Aorta (tissue), 5 donors: ENCODE measurements at regions not wholly inside any gene's neighbourhood (a gene's known extent, or its start where the extent isn't known, plus 50 kb on each side); places are given as distances from the start of the nearest gene placed in this dataset.

Experiments
- ATAC-seq: fragments of 200-7000 bp; cut with Tn5 transposase; one replicate; pipeline ENCODE4 v1.9.1; 2022; ENCODE audit warnings: moderate library complexity; ENCODE audit not compliant: low FRiP score
- DNase-seq, 2 donors: peaks; one replicate each; pipeline ENCODE4 v3.0.0-alpha.2; 2020
- H3K27ac ChIP-seq, 2 donors: one replicate each; pipeline ENCODE4 v1.5.1; 2013; ENCODE audit warnings: low read length in 2 of 2, mild to moderate bottlenecking in 2 of 2, moderate library complexity in 2 of 2, control low read depth in 1 of 2, inconsistent platforms in 1 of 2, low read depth in 1 of 2
- H3K27me3 ChIP-seq, 2 donors: one replicate each; pipeline ENCODE4 v1.6.1; 2013; ENCODE audit warnings: control low read depth in 1 of 2, low read length in 1 of 2, mild to moderate bottlenecking in 1 of 2, moderate library complexity in 1 of 2; ENCODE audit not compliant: insufficient read depth in 2 of 2, control insufficient read depth in 1 of 2
- H3K36me3 ChIP-seq, 2 donors: one replicate each; pipeline ENCODE4 v1.6.1; 2013; ENCODE audit warnings: control low read depth in 1 of 2, low read length in 1 of 2, mild to moderate bottlenecking in 1 of 2; ENCODE audit not compliant: insufficient read depth in 2 of 2, control insufficient read depth in 1 of 2
- H3K4me1 ChIP-seq, 2 donors: one replicate each; pipeline ENCODE4 v1.6.1; 2013; ENCODE audit warnings: low read length in 2 of 2, control low read depth in 1 of 2, mild to moderate bottlenecking in 1 of 2, moderate library complexity in 1 of 2; ENCODE audit not compliant: insufficient read depth in 2 of 2, control insufficient read depth in 1 of 2
- H3K4me3 ChIP-seq, 2 donors: one replicate each; pipeline ENCODE4 v1.5.1; 2013; ENCODE audit warnings: low read length in 2 of 2, control low read depth in 1 of 2, mild to moderate bottlenecking in 1 of 2
- H3K9me3 ChIP-seq: one replicate; pipeline ENCODE4 v1.6.1; 2013; ENCODE audit warnings: mild to moderate bottlenecking, low read length; ENCODE audit not compliant: control insufficient read depth
- WGBS, 2 donors: extraction: QIAGEN DNeasy Blood & Tissue Kit; methylation state at CpG; one replicate each; pipeline ENCODE4 v1.1.7; 2013; 5-methylcytosine and 5-hydroxymethylcytosine counted together
- intact Hi-C, 2 donors: fragments of 100-400 bp; cut with DNase I; formaldehyde crosslinking; loops; one replicate each; pipeline versions ENCODE4 v1.14.2 to v1.15.0; 2022
- donor health status: healthy with polysubstance abuse.
- donor health status: Bipolar disorder and iron deficiency.
- donor health status: DM: no; HTN: no; CAD: no.
- donor health status: DM: no; HTN: no; CAD: no.
- donor health status: DM: yes; HTN: yes; CAD: no.

DNA sequence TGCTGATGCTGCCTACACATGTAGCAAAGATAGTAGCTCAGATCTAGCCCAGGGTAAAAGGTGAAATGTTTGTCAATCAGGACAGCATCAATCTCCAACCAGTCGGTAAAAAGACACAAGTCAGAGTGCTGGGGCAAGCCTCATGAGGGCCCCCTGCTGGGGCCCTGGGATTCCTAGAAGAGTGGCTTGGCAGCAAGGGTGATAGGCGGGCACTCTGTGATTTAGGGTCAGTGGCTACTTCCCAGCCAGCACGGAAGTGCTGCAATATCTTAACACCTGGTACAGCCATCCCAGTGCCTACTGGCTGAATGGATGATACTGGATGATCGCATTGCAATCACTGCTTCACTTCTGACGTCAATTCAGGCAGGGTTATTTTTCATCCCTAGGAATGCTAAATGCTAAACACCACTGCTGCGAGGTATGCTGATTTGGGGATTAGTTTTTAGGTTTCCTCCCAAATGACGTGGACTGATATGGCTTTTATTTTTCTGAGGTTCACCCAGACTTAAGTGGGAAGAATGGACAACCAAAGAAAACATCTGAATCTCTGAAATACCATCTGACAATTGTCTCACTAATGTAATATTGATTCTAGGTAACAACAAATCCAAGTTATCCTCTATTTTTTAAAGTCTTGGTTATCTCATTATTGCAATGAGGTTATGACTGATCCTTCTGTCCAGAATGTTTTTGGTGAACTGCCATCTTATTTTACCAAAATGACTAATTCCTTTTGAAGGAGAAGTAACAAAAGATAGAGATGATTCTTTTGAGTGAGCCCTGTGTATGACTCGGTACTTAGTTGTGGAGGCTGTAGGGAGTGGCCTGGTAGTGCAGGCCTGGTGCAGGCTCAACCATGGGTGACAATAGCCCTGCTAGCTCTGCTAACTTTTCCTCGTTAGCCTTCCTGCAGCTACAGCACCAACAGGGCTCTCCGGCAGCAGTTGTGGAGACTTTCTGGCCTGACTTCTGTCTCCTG, 432.5 kb downstream of the FGF9 start:
- 89 to 92% methylated on average over 10 of the region's 10 CpGs for WGBS, 2 donors

GRCh38 chr13:22106058-22106457, 435.2 kb downstream of the FGF9 start:
- WGBS, 2 donors, result 98 to 99% methylated on average over 3 of the region's 3 CpGs
- ATAC-seq (no peak), DNase-seq (no peak)
- no peaks in the 10 kb centered on the region for H3K27me3 ChIP-seq
- no peak overlapping the region for H3K4me3 ChIP-seq
- H3K9me3 ChIP-seq, result no peaks in the 10 kb centered on the region
- H3K36me3 ChIP-seq, result no peaks in the 10 kb centered on the region
- no peak overlapping the region for H3K27ac ChIP-seq
- intact Hi-C loops, result loop anchor here (2.0 to 10.0 kb wide), 2 partner anchors 15 to 169 kb away; no protein-coding TSS in a partner anchor
- H3K4me1 ChIP-seq, result peaks cover 3 to 13% of the 10 kb centered on the region in 2 donors

More for the DNA sequence above, 432.5 kb downstream of the FGF9 start:
- ATAC-seq, result no peak
- Histone ChIP-seq H3K4me1 (no peaks in the 10 kb centered on the region), H3K4me3 (no peak overlapping the region), H3K27ac (no peak overlapping the region), H3K9me3 (no peaks in the 10 kb centered on the region), H3K27me3 (no peaks in the 10 kb centered on the region), H3K36me3 (no peaks in the 10 kb centered on the region)
- intact Hi-C loops, result loop anchor here (5.0 to 10.0 kb wide), 2 partner anchors 171 to 654 kb away; no protein-coding TSS in a partner anchor
- DNase-seq, result no peak

DNA sequence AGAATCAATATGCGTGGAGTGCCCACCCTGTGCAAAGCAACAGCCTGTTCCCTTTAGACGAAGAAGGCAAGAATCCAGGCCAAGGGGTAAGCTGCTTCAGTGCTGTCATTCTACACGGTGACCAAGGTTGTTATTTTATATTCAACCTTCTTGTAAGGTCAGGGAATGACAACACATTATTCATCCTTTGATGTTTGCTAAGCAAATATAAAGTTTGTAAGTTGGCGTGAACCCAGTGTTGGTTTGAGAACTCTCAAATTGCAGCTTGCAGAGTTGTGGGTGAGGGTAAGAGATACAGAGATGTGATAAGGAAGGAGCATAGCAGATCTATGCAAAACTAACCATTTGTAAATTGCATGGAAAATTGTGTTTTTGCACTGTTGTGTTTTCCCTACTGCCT, 436.7 kb downstream of the FGF9 start:
- no peaks in the 10 kb centered on the region for H3K36me3 ChIP-seq
- WGBS, 2 donors, result 12 to 17% methylated on average over 4 of the region's 4 CpGs
- intact Hi-C loops, result loop anchor here (2.0 to 10.0 kb wide), 2 partner anchors 17 to 167 kb away; no protein-coding TSS in a partner anchor
- H3K27me3 ChIP-seq, result no peaks in the 10 kb centered on the region
- H3K9me3 ChIP-seq, result no peaks in the 10 kb centered on the region
- ATAC-seq (no peak), DNase-seq (no peak)
- H3K27ac ChIP-seq, result no peak overlapping the region
- no peak overlapping the region for H3K4me3 ChIP-seq
- peaks cover 3 to 13% of the 10 kb centered on the region in 2 donors for H3K4me1 ChIP-seq

- H3K4me1 ChIP-seq, result peaks cover 4 to 13% of the 10 kb centered on the region in 2 donors
- H3K27ac ChIP-seq, result peak overlapping the region; percentile 12 to 51
- H3K9me3 ChIP-seq, result no peaks in the 10 kb centered on the region
- 7 to 14% methylated on average over 3 of the region's 3 CpGs for WGBS, 2 donors
- intact Hi-C loops, result loop anchor here in 1 of 2 donors (10.0 kb wide), 1 partner anchor 166 kb away; no protein-coding TSS in a partner anchor
- H3K27me3 ChIP-seq, result no peaks in the 10 kb centered on the region
- DNase-seq (no peak), ATAC-seq (peak; percentile 68)
- no peak overlapping the region for H3K4me3 ChIP-seq
- no peaks in the 10 kb centered on the region for H3K36me3 ChIP-seq
These were observed 437.5 kb downstream of the FGF9 start for GRCh38 chr13:22108283-22108942.

DNA sequence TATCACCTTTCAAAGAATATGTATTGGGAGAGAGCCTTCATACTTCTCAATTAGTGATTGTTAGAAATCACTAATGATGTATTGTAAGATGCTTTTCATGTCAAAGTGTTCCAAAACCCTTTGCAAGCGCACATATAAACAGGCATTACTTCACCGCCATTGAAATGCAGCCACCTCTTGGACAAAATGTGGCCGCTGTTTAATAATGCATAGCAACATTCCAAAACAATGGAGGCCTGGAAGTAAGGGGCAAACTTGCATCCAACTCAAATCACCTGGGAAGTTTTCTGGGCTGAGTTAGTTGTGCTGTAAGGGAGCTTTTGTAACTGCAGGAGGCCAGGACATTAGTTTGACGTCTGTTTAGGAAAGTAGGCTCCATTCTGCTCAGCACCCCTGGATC, 438.1 kb downstream of the FGF9 start:
- H3K27me3 ChIP-seq, result no peaks in the 10 kb centered on the region
- no peak for ATAC-seq
- 75 to 88% methylated on average over 4 of the region's 4 CpGs for WGBS, 2 donors
- H3K9me3 ChIP-seq, result no peaks in the 10 kb centered on the region
- intact Hi-C loops, result loop anchor here in 1 of 2 donors (10.0 kb wide), 1 partner anchor 166 kb away; no protein-coding TSS in a partner anchor
- no peaks in the 10 kb centered on the region for H3K36me3 ChIP-seq
- H3K27ac ChIP-seq, result peak overlapping the region; percentile 51 to 61
- H3K4me3 ChIP-seq, result no peak overlapping the region
- H3K4me1 ChIP-seq, result peaks cover 4 to 13% of the 10 kb centered on the region in 2 donors
- no peak for DNase-seq

DNA sequence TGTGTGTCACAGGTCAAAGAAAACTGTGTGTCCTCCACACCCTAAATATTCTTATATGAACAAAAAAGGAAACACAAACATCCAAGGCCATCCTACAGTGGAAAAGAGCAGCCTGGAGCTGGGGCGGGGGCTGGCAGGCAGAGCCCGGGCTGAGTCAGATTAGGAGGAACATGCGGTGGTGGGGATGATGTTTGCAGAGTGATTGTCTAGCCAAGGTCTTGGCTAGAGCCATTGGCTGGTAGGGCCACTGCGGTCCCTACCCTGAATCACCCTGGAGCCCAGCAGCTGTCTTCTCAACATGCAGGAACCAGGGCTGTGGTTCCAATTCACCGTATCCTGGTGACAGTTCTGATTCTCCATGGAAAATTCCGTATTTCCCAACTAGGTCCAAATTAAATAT, 439.5 kb downstream of the FGF9 start:
- intact Hi-C loops, result loop anchor here in 1 of 2 donors (5.0 to 10.0 kb wide), 2 partner anchors 164 to 268 kb away; no protein-coding TSS in a partner anchor

DNA sequence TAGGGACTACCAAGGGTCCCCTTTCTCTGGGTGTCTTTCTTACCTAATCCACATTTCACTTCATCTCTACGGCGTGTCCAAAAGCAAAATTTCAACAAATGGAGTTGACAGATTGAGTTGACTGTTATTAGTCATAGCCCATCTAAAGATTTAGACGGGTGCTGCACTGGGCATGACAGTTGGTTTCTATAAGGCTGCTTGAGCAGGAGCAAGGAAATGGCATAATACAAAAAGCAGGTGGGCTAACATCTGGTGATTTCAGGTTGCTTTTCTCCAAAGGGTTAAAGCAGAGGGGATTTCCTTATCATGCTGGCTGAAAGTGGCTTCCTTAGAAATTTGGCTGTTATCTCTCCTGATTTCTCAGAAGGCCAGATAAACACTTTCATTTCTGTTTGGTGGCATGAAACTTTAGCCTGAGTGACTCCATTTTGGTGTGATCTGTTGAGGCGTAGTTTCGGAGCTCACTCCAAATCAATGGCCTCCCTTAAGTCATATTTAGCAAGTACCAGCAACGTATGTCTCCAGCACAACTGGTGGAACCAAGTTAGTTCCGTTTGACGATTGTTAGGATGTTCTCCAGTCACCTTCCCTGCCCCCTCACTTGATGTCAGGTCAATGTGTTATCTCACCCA, 440.4 kb downstream of the FGF9 start:
- ATAC-seq, result no peak
- Histone ChIP-seq H3K4me1 (peaks cover 4 to 13% of the 10 kb centered on the region in 2 donors), H3K4me3 (no peak overlapping the region), H3K27ac (peak overlapping the region; percentile 20 to 65), H3K36me3 (no peaks in the 10 kb centered on the region), H3K9me3 (no peaks in the 10 kb centered on the region), H3K27me3 (no peaks in the 10 kb centered on the region)
- WGBS, 2 donors, result 80 to 83% methylated on average over 8 of the region's 8 CpGs
- intact Hi-C loops, result loop anchor here in 1 of 2 donors (5.0 to 10.0 kb wide), 2 partner anchors 164 to 269 kb away; no protein-coding TSS in a partner anchor
- no peak for DNase-seq

More for the DNA sequence above, 439.5 kb downstream of the FGF9 start:
- no peak overlapping the region for H3K4me3 ChIP-seq
- H3K4me1 ChIP-seq, result peaks cover 4 to 13% of the 10 kb centered on the region in 2 donors
- H3K9me3 ChIP-seq, result no peaks in the 10 kb centered on the region
- no peaks in the 10 kb centered on the region for H3K36me3 ChIP-seq
- H3K27ac ChIP-seq, result peak overlapping the region in 1 of 2 donors; percentile 69
- 3 to 7% methylated on average over 6 of the region's 6 CpGs for WGBS, 2 donors
- H3K27me3 ChIP-seq, result no peaks in the 10 kb centered on the region
- DNase-seq (peak; percentile 82 to 90), ATAC-seq (peak; percentile 81)

DNA sequence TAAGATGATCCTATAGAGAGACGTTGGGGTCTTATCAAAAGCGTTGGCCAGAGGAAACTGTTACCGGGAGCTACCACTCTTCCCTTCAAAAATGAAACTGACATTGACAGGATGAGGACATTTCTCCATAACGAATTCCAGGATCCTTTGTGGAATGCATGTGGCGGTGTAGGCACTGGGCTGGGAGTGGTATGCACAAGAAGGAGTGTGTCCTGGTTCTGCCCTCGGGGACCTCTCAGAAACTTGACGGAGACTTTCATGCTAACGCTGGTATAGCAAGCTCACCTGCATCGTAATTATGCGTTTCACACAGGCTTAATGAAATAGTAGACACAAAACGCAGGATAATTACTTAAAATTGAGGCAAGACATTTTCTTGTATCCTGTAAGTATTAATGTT, 441.1 kb downstream of the FGF9 start:
- ATAC-seq, result no peak
- no peak for DNase-seq
- Histone ChIP-seq H3K36me3 (no peaks in the 10 kb centered on the region), H3K27ac (no peak overlapping the region), H3K27me3 (no peaks in the 10 kb centered on the region), H3K4me3 (no peak overlapping the region), H3K4me1 (peaks cover 4 to 13% of the 10 kb centered on the region in 2 donors), H3K9me3 (no peaks in the 10 kb centered on the region)
- intact Hi-C loops, result loop anchor here in 1 of 2 donors (5.0 to 10.0 kb wide), 2 partner anchors 163 to 270 kb away; no protein-coding TSS in a partner anchor
- 91 to 92% methylated on average over 11 of the region's 11 CpGs for WGBS, 2 donors
